ENCODE measurements at regions not wholly inside any gene's neighbourhood (a gene's known extent, or its start where the extent isn't known, plus 50 kb on each side); places are given as distances from the start of the nearest gene placed in this dataset.

DNA sequence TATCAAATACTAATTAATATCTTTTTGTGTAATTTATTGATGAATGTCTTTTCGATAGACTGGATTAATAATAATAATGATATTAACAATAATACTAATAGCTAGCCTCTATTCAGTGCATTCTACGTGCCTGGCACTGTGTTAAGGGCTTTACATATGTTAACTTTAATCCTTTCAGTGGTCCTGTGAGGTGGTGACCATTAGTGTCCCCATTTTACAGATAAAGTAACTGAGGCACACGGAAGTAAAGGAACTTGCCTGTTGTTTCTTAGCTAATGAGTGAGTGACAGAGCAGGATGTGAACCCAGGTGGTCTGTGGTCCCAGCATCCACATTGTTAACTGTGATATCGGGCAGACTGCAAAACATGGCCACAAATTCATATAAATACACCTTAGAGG, 335.7 kb upstream of the PROX1 start:
- DNase-seq (ENCODE audit: extremely low read depth, low read depth): no peak
- TF ChIP-seq, protein P1, sequence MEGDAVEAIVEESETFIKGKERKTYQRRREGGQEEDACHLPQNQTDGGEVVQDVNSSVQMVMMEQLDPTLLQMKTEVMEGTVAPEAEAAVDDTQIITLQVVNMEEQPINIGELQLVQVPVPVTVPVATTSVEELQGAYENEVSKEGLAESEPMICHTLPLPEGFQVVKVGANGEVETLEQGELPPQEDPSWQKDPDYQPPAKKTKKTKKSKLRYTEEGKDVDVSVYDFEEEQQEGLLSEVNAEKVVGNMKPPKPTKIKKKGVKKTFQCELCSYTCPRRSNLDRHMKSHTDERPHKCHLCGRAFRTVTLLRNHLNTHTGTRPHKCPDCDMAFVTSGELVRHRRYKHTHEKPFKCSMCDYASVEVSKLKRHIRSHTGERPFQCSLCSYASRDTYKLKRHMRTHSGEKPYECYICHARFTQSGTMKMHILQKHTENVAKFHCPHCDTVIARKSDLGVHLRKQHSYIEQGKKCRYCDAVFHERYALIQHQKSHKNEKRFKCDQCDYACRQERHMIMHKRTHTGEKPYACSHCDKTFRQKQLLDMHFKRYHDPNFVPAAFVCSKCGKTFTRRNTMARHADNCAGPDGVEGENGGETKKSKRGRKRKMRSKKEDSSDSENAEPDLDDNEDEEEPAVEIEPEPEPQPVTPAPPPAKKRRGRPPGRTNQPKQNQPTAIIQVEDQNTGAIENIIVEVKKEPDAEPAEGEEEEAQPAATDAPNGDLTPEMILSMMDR (IDR thresholded peaks at IDR 0.05; ENCODE audit: low read depth, low read length): no peak

DNA sequence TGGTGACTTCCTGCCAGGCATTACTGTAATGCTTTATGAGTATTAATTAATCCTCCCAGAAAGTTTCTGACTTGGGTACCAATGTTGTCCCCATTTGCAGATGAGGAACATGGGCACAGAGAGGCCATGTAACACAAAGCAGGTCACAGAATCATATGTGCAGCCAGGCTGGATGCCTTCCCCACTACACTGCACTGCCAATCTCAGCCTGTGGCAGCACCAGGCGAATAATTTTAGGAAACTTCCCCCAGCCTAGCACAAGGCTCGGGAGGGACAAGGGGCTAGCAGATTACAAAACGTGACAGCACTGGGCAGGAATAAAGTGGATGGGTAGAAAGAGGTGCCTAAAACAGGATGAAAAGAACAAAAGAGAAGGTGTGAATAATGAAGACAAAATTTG, 331.7 kb upstream of the PROX1 start:
- TF ChIP-seq, protein P1 (IDR thresholded peaks at IDR 0.05; ENCODE audit: low read depth, low read length): no peak
- no peak for DNase-seq (ENCODE audit: extremely low read depth, low read depth)

DNA sequence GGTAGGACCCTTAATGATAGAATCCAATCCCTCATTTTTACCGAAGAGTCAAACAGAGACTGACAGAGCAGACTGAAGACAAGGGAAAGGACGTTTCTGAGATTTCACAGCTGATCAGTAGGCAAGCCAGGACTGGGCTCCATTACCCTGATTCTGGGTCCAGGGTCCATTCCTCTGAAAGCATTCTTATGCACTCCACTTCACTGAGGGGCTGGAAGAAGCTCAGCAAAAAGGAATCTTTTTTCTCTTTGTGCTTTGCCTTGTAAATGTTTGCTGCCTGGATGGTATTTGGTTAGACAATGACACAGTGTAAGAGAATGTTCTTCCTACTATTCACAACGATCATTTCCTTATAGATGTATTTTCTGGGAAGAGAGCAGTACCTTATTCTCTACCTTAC, 331.3 kb upstream of the PROX1 start:
- DNase-seq (ENCODE audit: extremely low read depth, low read depth): no peak
- TF ChIP-seq, protein P1 (IDR thresholded peaks at IDR 0.05; ENCODE audit: low read depth, low read length): no peak

DNA sequence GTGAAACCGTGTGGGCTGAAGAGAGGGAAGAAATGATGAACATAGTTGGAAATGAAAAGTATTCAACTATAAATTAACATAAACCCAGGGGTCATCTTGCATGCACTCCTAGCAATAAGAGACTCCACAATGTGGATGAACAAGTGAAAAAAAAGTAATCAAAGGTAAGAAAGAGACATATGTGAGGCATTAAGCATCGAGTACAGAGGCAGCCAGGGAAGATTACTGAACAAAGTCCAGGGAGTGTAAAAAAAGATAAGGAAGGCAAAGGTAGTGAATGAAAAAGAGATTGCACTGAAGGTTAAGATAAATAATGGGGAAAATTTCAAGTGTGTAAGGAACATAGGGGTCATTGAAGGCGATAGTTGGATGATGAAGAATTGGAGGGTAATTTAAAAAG, 330.8 kb upstream of the PROX1 start:
- DNase-seq (ENCODE audit: extremely low read depth, low read depth): no peak

DNA sequence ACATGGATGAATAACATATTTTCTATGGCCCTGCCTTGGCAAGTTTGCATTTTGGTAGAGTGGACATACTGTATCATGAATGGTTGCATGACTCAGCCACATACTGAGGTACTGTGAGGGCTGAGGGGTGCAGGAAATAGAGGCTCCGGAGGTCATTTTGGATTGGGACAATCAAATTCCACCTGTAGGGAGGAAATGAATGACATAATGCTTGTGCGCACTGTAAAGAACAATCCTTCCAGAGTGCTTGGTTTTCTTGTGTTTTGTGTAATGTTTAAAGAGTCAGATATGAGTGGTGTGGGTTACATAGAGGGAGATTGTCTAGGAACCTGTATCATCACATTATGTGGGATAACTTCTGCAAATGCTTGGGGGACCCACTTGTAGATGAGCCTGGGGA, 329.9 kb upstream of the PROX1 start:
- TF ChIP-seq, protein P1 (IDR thresholded peaks at IDR 0.05; ENCODE audit: low read depth, low read length): no peak
- no peak for DNase-seq (ENCODE audit: extremely low read depth, low read depth)

More for the DNA sequence above, 330.8 kb upstream of the PROX1 start:
- TF ChIP-seq, protein P1 (IDR thresholded peaks at IDR 0.05; ENCODE audit: low read depth, low read length): no peak

DNA sequence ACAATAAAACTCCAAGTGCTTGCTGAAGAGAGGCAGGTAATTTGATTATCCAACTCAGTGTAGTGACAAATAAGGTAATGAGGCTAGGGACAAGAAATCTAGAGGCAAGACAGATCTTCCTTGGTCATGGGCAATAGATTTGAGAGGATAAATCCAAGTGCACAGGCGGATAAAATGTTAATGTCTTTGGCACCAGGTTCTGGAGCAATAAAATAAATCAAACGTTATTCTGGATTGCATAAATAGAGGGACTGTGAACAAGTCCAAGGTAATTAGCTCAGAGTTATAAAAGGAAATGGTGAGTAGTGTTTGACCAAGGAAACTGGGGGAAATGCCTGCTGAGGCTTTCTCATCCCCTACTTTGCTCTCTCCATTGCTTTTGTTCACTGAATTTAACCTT, 329.3 kb upstream of the PROX1 start:
- DNase-seq (ENCODE audit: extremely low read depth, low read depth): no peak
- TF ChIP-seq, protein P1 (IDR thresholded peaks at IDR 0.05; ENCODE audit: low read depth, low read length): no peak

DNA sequence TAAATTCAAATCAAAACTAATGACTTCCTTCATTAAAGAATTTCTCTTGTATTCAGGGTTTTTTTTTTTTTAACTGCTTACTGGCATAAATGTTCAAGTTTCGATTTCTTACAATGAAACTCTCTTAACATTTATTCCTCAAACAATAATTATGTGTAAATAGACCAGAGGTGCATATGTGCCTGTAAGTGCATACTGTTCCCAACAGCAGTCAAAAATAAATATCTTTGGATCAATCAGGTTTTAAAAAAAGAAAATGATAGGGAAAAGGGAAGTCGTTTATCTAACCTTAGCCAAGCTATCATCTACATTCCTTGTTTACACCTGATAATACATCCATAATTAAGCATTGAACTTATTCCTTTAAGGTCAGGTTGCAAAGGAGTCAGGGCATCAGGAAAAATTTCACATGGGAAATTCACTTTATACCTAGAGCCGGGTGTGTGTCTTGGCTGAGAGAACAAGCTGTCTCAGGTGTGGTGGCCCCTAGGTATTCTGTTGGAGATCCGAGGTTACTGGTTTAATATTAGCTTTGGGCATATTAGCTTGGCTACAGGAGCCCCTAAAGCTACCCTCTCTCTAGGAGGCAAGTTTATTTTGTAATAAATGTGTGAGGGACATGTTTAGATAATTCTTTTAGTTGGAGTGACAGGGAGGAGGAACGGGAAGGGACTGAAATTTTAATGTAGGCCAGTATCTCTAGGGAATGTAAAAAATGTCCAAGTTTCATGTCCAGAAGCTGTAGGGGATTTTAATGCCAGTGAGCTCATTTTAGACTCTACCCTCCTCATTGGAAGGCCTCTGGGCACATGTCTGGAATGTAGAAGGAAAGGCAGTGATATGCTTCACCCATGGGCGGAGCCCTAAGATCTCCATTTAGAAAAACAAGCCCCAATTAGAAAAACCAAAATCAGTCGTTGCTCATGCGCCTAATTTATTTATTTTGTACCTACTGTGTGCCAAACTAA, 327.9 kb upstream of the PROX1 start:
- DNase-seq (ENCODE audit: extremely low read depth, low read depth): no peak
- TF ChIP-seq, protein P1 (IDR thresholded peaks at IDR 0.05; ENCODE audit: low read depth, low read length): no peak

All from AG09319 (cell line).